Osteoblast (primary cell): ENCODE measurements at regions not wholly inside any gene's neighbourhood (a gene's known extent, or its start where the extent isn't known, plus 50 kb on each side); places are given as distances from the start of the nearest gene placed in this dataset.

Experiments used
- DNase-seq: peaks from one replicate; pipeline ENCODE4 v3.0.0; 2011; ENCODE audit warnings: low spot score, mixed read lengths; ENCODE audit not compliant: insufficient read length; ENCODE audit errors: missing footprints
- H2AFZ ChIP-seq: 2 replicates; pipeline ENCODE4 v1.6.0; 2011; ENCODE audit warnings: mild to moderate bottlenecking, low read length
- H3K27ac ChIP-seq: 2 replicates; pipeline ENCODE4 v1.5.1; 2011; ENCODE audit warnings: mild to moderate bottlenecking, low read depth, low read length, moderate library complexity
- H3K27me3 ChIP-seq: 2 replicates; pipeline ENCODE4 v1.6.0; 2012; ENCODE audit warnings: mild to moderate bottlenecking, control low read depth, inconsistent platforms, low read length, moderate library complexity; ENCODE audit not compliant: insufficient read depth
- H3K36me3 ChIP-seq: 2 replicates; pipeline ENCODE4 v1.5.1; 2011; ENCODE audit warnings: mild to moderate bottlenecking, low read length, control low read depth, moderate library complexity; ENCODE audit not compliant: insufficient read depth
- H3K4me1 ChIP-seq: 2 replicates; pipeline ENCODE4 v1.5.1; 2011; ENCODE audit warnings: mild to moderate bottlenecking, low read length, control low read depth, moderate library complexity; ENCODE audit not compliant: insufficient read depth
- H3K4me2 ChIP-seq: 2 replicates; pipeline ENCODE4 v1.6.0; 2011; ENCODE audit warnings: mild to moderate bottlenecking, low read length; ENCODE audit not compliant: insufficient read depth
- H3K4me3 ChIP-seq: fragments of 200-600 bp; sonication (generic); 3 replicates; pipeline ENCODE4 v1.5.1; 2012; ENCODE audit warnings: mild to moderate bottlenecking, low read length, inconsistent platforms; ENCODE audit not compliant: insufficient read depth
- H3K79me2 ChIP-seq: 2 replicates; pipeline ENCODE4 v1.6.0; 2012; ENCODE audit warnings: mild to moderate bottlenecking, low read length, control low read depth, inconsistent platforms; ENCODE audit not compliant: insufficient read depth
- H3K9me3 ChIP-seq: 2 replicates; pipeline ENCODE4 v1.5.1; 2011; ENCODE audit warnings: low read depth, low read length, control low read depth
- H4K20me1 ChIP-seq: 2 replicates; pipeline ENCODE4 v1.6.0; 2012; ENCODE audit warnings: mild to moderate bottlenecking, low read length, control low read depth; ENCODE audit not compliant: insufficient read depth
- CTCF ChIP-seq: IDR thresholded peaks from 2 replicates; pipeline ENCODE4 v1.5.1; 2011; ENCODE audit warnings: mild to moderate bottlenecking, low read depth, low read length, moderate library complexity; ENCODE audit errors: extremely low read depth

- H2AFZ ChIP-seq, result no peak overlapping the region
- H3K4me3 ChIP-seq, result no peak overlapping the region
- no peaks in the 10 kb centered on the region for H3K9me3 ChIP-seq
- DNase-seq, result no peak
- no peak overlapping the region for H3K4me2 ChIP-seq
- no peaks in the 10 kb centered on the region for H3K4me1 ChIP-seq
- TF ChIP-seq CTCF, result no peak
- H4K20me1 ChIP-seq, result no peaks in the 10 kb centered on the region
- H3K27me3 ChIP-seq, result no peaks in the 10 kb centered on the region
- H3K36me3 ChIP-seq, result no peaks in the 10 kb centered on the region
- H3K27ac ChIP-seq, result no peak overlapping the region
- H3K79me2 ChIP-seq, result no peaks in the 10 kb centered on the region
These were observed 63.0 kb upstream of the GPR26 start for GRCh38 chr10:123603130-123603529.

DNA sequence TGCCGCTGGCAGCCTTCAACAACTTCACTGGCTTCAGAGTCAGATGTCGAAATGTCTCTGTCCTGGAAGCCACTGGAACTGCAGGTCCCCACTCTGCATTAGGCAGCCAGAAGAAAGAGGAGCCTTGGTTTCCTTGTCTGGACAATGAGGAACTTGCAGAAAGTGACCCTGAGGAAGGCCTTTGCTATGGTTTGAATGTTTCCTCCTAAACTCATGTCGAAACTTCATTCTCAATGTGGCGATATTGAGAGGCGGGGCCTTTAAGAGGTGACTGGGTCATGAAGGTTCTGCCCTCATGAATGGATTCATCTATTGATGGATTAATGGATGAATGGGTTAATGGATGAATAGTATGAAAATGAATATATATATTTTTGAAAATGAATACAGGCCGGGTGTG is 61.6 kb upstream of the GPR26 start:
- DNase-seq, result no peak
- Histone ChIP-seq H3K27me3 (no peaks in the 10 kb centered on the region), H3K36me3 (no peaks in the 10 kb centered on the region), H3K79me2 (no peaks in the 10 kb centered on the region), H3K27ac (no peak overlapping the region), H3K9me3 (no peaks in the 10 kb centered on the region), H4K20me1 (no peaks in the 10 kb centered on the region), H2AFZ (no peak overlapping the region), H3K4me1 (no peaks in the 10 kb centered on the region), H3K4me3 (no peak overlapping the region), H3K4me2 (no peak overlapping the region)
- no peak for TF ChIP-seq CTCF

DNA sequence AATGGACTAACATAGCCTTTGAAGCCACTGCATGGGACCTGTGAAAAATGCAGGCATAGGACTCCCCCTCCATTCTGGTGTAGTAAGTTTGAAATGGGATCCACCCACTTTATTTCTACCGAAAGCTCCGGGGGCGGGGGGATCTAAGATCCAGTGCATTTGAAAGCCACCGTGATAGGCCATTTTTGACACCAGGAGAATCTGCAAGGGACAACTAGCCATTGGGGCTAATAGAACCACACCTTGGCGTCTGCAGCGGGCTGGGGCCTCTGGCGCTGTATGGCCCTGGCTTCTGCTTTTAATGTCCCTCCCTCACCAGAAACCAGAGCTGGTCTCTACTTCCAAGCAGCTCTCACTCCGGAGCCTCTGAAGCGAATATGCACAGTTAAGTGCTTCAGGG is 60.1 kb upstream of the GPR26 start:
- TF ChIP-seq CTCF, result no peak
- H3K4me1 ChIP-seq, result no peaks in the 10 kb centered on the region
- H3K4me3 ChIP-seq, result no peak overlapping the region
- no peaks in the 10 kb centered on the region for H3K9me3 ChIP-seq
- no peak overlapping the region for H2AFZ ChIP-seq
- DNase-seq, result no peak
- no peaks in the 10 kb centered on the region for H4K20me1 ChIP-seq
- H3K27ac ChIP-seq, result no peak overlapping the region
- no peaks in the 10 kb centered on the region for H3K79me2 ChIP-seq
- no peaks in the 10 kb centered on the region for H3K36me3 ChIP-seq
- H3K27me3 ChIP-seq, result no peaks in the 10 kb centered on the region
- no peak overlapping the region for H3K4me2 ChIP-seq

DNA sequence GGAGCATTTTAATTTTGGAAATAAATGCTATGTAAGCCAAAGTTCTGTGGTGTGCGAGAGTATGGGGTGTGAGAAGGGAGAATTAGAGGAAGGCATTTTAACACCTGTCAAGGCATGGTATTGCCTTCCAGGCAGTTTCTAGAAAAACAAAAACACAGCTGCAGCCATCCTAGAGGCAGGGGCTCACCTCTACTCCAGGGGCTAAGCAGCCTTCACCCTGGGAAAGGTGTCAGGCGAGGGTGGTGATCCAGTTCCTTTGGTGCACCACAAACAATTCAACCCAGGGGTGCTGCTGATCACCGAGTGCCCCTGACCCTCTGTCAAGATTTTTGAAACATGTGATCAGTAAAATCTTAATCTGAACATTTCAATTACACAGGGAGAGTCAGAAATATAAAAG is 59.2 kb upstream of the GPR26 start:
- no peaks in the 10 kb centered on the region for H3K36me3 ChIP-seq
- no peaks in the 10 kb centered on the region for H3K4me1 ChIP-seq
- DNase-seq, result no peak
- no peak overlapping the region for H3K27ac ChIP-seq
- no peak for TF ChIP-seq CTCF
- no peaks in the 10 kb centered on the region for H3K9me3 ChIP-seq
- no peaks in the 10 kb centered on the region for H3K79me2 ChIP-seq
- H3K4me3 ChIP-seq, result no peak overlapping the region
- H3K4me2 ChIP-seq, result no peak overlapping the region
- H3K27me3 ChIP-seq, result no peaks in the 10 kb centered on the region
- no peak overlapping the region for H2AFZ ChIP-seq
- H4K20me1 ChIP-seq, result no peaks in the 10 kb centered on the region
